Activated T-cell treated with anti-CD3 and anti-CD28 coated beads, Interleukin-2, amount 50 U/mL, for 72 hours (primary cell): ENCODE measurements at regions not wholly inside any gene's neighbourhood (a gene's known extent, or its start where the extent isn't known, plus 50 kb on each side); places are given as distances from the start of the nearest gene placed in this dataset.

Experiments
- ATAC-seq, 2 donors: fragments of 150-1000 bp; cut with Tn5 transposase; replicated peaks in 1 of 2; 2 replicates each; pipeline ENCODE4 v1.10.0; 2021; ENCODE audit warnings: moderate library complexity in 2 of 2, mild to moderate bottlenecking in 1 of 2
- DNase-seq, 2 donors: peaks; one replicate each; pipeline ENCODE4 v3.0.0; 2021 to 2022; ENCODE audit warnings: mixed read lengths in 1 of 2
- H3K27ac Mint-ChIP-seq: one replicate; pipeline ENCODE4 v1.8.0; 2022; ENCODE audit warnings: mild to moderate bottlenecking, moderate library complexity, mixed read lengths
- H3K27me3 Mint-ChIP-seq: one replicate; pipeline ENCODE4 v1.8.0; 2022; ENCODE audit warnings: low read depth, mixed read lengths
- H3K36me3 Mint-ChIP-seq, 2 donors: one replicate each; pipeline ENCODE4 v1.8.0; 2022; ENCODE audit warnings: mixed read lengths in 2 of 2, mild to moderate bottlenecking in 1 of 2; ENCODE audit not compliant: insufficient read depth in 2 of 2
- H3K4me1 Mint-ChIP-seq: one replicate; pipeline ENCODE4 v1.8.0; 2022; ENCODE audit warnings: low read depth, mixed read lengths
- H3K4me3 Mint-ChIP-seq, 2 donors: one replicate each; pipeline ENCODE4 v1.8.0; 2022; ENCODE audit warnings: mild to moderate bottlenecking in 2 of 2, mixed read lengths in 2 of 2, moderate library complexity in 2 of 2
- H3K9me3 Mint-ChIP-seq, 2 donors: one replicate each; pipeline ENCODE4 v1.8.0; 2022; ENCODE audit warnings: mixed read lengths in 2 of 2

DNA sequence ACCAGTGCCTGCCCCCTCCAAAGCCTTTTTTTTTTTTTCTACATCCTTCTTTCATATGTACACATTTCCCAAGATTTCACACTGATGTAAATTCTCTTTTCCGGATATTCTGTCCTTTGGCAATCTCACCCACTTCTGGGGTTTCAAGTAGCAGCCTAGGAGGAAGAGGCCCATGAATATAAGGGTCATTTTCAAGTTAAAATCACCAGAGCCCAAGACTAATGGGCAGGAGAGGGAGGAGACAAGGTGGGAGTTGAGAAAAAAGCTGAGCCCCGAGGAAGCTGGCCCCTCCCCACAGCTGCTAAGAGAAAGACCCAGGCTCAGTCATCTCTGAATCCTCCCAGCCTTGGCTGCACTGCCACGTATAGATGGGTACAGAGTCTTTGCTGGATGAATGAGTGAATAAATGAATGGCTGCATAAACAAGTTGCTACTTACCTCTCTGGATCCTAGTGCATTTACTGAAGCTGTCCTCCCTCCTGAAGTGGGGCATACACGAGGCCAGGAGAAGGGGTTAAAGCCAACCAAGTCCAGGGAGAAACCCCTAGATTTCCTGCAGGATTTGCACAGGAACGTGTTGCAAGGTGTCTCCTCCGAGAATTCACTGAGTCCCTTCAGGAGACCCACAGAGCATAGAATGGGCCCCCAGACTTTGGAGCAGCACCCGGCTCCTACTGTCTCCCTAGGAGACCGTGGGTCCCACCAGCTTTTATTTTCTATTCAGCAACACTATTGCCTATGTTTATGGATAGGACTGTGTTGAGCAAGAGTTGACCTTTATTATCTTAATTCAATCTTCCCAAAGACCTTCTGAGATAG lies 100.8 kb upstream of the LIPC start:
- Mint-ChIP-seq H3K27ac (peak overlapping the region; percentile 95), H3K27me3 (no peaks in the 10 kb centered on the region), H3K36me3 (peaks cover 8 to 9% of the 10 kb centered on the region in 2 donors), H3K9me3 (peaks cover 3 to 4% of the 10 kb centered on the region in 2 donors), H3K4me1 (peaks cover 59% of the 10 kb centered on the region), H3K4me3 (peak overlapping the region; percentile 44 to 64)
- ATAC-seq (no peak), DNase-seq (no peak)

DNA sequence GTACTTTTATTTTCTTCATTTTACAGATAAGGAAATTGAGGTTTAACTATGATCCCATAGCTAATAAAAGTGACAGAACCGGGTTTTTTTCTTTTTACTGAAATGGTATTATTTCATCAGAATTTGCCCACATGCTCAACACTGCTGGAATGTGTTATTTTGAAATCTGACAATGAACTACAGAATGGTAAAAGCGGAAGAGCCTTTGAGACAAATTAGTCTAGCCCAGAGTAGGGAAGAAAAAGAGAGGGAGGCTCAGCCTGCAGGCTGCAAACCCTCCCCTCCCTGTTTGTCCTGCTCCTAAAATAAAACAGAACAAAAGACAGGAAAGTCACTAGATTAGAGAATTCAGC lies 100.3 kb upstream of the LIPC start:
- H3K27ac Mint-ChIP-seq = peak overlapping the region; percentile 95
- H3K36me3 Mint-ChIP-seq = peaks cover 8 to 9% of the 10 kb centered on the region in 2 donors
- no peak for DNase-seq
- H3K4me3 Mint-ChIP-seq = peak overlapping the region; percentile 44 to 64
- ATAC-seq = no peak
- H3K4me1 Mint-ChIP-seq = peaks cover 63% of the 10 kb centered on the region
- peaks cover 3 to 4% of the 10 kb centered on the region in 2 donors for H3K9me3 Mint-ChIP-seq
- no peaks in the 10 kb centered on the region for H3K27me3 Mint-ChIP-seq

DNA sequence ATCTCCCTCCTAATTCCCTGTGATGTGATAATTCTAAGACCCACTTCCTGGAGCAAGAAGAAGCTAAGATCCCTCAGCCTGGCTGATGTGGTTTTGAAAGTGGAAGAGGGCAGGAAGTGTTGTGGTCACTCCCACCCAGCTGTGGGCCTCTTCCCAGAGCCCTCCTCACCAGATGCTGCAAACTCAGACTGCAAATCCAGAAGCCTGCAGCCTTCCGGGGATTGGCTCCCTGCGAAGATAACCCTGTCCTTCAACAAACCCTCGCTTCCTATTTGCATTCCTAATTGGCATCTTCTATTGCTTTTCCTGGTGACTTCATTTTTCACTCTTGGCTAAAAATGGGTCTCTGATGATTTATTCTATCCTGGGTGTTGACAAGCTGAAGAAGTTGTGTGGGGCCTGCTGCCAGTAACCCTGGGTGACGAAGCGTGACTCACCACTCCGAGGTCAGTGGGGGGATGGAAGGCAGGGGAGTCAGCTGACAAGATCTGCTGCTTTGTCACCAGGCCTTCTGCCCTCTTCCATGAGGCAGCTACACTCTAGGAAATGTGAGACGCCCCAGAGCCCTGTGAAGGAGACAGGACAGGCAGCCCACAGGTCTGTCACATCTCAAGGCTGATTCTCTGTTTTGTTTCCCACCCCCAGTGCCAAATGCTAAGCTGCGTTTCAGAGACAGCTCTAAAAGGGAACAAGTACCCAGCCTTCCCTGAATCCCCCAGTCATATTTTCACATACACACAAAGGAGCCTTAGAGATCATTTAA lies 99.7 kb upstream of the LIPC start:
- H3K27ac Mint-ChIP-seq = peak overlapping the region; percentile 95
- DNase-seq (peak; percentile 92 to 96), ATAC-seq (peak; percentile 92)
- H3K4me1 Mint-ChIP-seq = peaks cover 63% of the 10 kb centered on the region
- H3K36me3 Mint-ChIP-seq = peaks cover 8 to 9% of the 10 kb centered on the region in 2 donors
- no peaks in the 10 kb centered on the region for H3K27me3 Mint-ChIP-seq
- H3K9me3 Mint-ChIP-seq = peaks cover 3 to 4% of the 10 kb centered on the region in 2 donors
- H3K4me3 Mint-ChIP-seq = peak overlapping the region; percentile 44 to 64

DNA sequence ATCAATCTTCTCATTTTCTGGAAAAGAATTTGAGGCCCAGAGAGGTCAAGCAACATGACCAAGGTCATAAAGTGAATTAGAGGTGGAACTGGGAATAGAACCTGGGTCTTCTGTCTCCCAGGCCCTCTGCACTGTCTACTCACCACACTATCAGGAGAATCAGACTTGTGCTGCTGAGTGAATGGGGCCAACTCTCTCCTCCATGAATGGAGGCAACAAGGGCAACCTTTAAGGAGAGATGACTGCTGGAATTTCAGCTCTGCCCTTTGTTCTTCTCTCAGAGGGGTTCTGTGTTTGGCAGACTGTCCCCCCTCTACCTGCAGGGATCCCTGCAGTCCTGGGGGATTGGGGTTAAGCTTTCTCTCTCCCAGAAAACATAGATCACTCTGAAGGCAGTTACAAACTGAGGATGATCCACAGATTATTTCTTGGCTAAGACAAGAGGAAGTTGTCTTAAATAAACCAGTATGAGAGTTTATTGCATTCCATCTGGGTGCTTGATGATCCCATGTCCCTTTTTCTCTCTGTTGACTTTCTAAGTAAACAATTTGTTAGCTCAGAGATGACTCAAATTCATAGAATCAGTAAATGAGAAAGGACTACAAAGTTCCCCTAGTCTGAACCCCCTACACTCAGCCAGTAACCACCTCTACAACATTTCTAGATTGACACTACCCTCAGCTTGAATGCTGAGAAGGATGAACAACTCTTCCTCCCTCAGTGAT lies 99.0 kb upstream of the LIPC start:
- peak; percentile 36 to 44 for DNase-seq
- peak overlapping the region; percentile 44 to 64 for H3K4me3 Mint-ChIP-seq
- ATAC-seq = peak; percentile 75 to 76

DNA sequence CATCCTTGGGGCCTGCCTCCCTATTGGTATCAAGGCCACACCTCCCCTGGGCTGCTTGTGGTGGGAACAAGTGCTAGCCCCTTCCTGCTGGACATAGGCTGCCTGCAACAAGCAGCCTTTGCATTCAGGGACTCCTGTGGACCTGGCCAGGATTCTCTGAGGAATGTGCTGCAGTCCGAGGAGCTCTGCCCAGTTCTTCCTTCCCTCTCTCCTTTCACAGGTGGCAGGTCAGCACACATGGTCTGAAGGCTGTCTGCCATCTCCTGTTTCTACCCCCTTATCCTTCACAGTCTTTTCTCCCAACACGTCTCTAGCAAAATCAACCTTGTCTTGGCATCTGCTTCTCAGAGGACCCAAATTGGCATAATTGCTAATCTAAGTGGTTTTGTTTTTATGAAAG lies 97.0 kb upstream of the LIPC start:
- Mint-ChIP-seq H3K27ac (no peak overlapping the region), H3K4me3 (no peak overlapping the region), H3K9me3 (peaks cover 3 to 4% of the 10 kb centered on the region in 2 donors), H3K27me3 (no peaks in the 10 kb centered on the region), H3K36me3 (peaks cover 8 to 9% of the 10 kb centered on the region in 2 donors), H3K4me1 (peaks cover 64% of the 10 kb centered on the region)
- no peak for DNase-seq
- no peak for ATAC-seq

More for the DNA sequence above, 99.0 kb upstream of the LIPC start:
- H3K9me3 Mint-ChIP-seq = peaks cover 3 to 4% of the 10 kb centered on the region in 2 donors
- no peaks in the 10 kb centered on the region for H3K27me3 Mint-ChIP-seq
- H3K36me3 Mint-ChIP-seq = peaks cover 8 to 9% of the 10 kb centered on the region in 2 donors
- peak overlapping the region; percentile 95 for H3K27ac Mint-ChIP-seq
- peaks cover 63% of the 10 kb centered on the region for H3K4me1 Mint-ChIP-seq

DNA sequence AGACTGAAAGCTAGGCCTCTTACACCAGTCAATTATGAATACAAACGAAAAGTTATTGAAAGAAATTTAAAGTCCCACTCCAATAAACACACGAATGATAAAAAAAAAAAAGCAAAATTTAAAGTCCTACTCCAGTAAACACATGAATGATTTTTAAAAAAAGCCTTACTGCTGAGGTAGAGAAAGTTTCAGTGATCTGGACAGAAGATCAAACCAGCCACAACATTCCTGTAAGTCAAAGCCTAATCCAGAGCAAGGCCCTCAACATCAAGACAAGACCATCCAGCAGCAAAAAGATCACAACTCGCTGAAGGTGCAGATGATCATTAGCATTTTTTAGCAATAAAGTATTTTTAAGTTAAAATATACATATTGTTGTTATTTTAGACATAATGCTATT lies 95.6 kb upstream of the LIPC start:
- Mint-ChIP-seq H3K27ac (peak overlapping the region; percentile 34), H3K4me1 (peaks cover 58% of the 10 kb centered on the region), H3K36me3 (peaks cover 8 to 9% of the 10 kb centered on the region in 2 donors), H3K9me3 (peaks cover 3 to 4% of the 10 kb centered on the region in 2 donors), H3K4me3 (peak overlapping the region in 1 of 2 donors; percentile 34), H3K27me3 (no peaks in the 10 kb centered on the region)
- no peak for DNase-seq
- ATAC-seq = no peak

DNA sequence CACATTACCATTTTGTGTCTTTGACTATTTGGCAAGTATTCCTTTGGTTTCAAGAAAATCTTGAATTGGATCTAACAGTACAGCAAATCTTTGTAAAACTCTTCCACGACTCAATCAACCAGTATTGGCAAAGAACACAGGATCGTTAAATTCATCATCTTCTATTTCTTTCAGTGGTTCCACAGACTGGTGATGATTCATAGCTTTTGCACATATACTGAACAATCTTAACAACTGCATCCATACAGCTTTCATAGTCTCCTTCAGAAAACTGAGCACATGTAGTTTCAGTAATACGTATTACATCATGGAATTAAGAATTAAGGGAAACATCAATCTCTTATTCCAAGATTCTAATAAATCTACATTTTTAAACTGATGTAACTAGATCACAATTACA lies 91.6 kb upstream of the LIPC start:
- peaks cover 0 to 1% of the 10 kb centered on the region in 2 donors for H3K36me3 Mint-ChIP-seq
- H3K27ac Mint-ChIP-seq = no peak overlapping the region
- no peak overlapping the region for H3K4me3 Mint-ChIP-seq
- no peaks in the 10 kb centered on the region for H3K9me3 Mint-ChIP-seq
- peaks cover 23% of the 10 kb centered on the region for H3K4me1 Mint-ChIP-seq
- H3K27me3 Mint-ChIP-seq = no peaks in the 10 kb centered on the region
- DNase-seq (no peak), ATAC-seq (peak; percentile 43 to 66)

DNA sequence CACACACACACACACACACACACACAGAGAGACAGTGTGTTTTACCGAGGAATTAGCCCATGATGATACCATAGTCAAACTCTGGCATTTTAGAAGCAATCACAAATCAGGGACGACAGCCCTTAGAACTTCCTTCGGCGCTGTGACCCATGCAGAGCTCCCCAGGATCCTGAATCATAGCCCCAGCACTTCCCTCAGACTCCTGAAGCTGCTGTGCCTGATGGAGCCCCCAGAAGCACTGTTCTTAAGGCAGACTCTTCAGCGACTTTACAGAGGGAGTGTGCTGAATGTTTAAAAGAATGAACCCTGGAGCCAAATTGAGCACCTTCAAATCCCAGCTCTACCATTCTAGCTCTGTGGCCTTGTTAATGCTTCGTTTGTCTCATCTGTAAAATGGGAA lies 89.3 kb upstream of the LIPC start:
- no peak overlapping the region for H3K27ac Mint-ChIP-seq
- no peaks in the 10 kb centered on the region for H3K27me3 Mint-ChIP-seq
- no peaks in the 10 kb centered on the region for H3K9me3 Mint-ChIP-seq
- H3K36me3 Mint-ChIP-seq = no peaks in the 10 kb centered on the region
- H3K4me1 Mint-ChIP-seq = peaks cover 15% of the 10 kb centered on the region
- H3K4me3 Mint-ChIP-seq = no peak overlapping the region
- ATAC-seq (no peak), DNase-seq (no peak)

DNA sequence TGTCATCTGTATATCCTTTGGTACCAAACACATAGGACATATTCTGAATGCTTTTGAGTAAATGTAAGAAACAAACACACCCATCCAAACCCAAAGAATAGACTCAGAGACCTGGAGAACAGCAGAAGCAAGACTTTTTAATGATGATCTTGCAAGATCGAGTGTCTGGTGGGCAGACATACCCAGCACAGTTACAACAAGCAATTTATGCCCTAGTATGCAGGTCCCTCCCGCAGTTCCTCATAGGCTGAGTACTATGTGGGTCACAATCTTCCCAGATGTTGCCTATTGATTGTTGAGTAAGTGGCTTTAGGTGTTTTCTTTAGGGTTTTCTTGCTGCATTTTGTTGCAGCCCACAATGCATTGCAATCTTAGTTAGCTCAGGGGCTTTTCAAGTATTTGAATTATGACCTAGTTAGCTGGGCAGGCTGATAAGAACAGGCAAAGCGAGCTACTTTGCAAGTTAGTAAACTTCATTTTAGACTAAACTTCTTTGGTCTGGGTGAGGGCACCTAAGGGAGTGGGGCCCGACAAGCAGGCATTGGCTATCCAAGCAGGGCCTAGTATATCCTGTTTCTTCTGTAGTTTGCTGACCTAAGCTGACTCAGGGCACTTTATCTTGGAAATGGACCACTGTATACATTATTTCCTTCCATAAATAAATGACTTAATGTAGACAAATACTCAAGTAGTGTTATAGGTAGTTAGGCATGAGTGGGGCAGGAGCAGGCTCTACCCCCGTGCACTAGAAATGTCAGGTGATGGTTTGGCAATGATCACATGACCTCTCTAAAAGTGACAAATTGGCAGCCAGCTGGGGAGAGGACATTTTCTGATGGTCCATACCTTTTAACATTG lies 87.3 kb upstream of the LIPC start:
- Mint-ChIP-seq H3K36me3 (peaks cover 2 to 4% of the 10 kb centered on the region in 2 donors), H3K27me3 (no peaks in the 10 kb centered on the region), H3K9me3 (peaks cover 1 to 4% of the 10 kb centered on the region in 2 donors), H3K4me1 (peaks cover 21% of the 10 kb centered on the region), H3K27ac (no peak overlapping the region), H3K4me3 (no peak overlapping the region)
- DNase-seq = no peak
- ATAC-seq = no peak

DNA sequence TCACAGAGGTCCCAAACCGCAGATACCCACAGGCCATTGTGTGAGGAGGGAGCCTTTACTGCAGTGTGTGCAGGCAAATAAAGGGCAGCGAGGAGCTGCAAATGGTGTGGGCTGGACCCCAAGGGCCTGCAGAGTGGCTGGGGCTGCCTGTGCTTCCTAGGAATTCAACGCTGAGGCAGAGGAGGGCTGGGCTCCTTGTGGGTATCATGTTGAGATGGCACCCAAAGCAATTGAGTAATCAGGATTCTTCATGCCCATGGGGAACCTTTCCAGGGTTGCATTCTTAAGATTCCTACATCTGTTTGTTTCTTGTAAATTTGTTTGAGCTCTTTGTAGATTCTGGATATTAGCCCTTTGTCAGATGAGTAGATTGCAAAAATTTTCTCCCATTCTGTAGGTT lies 85.4 kb upstream of the LIPC start:
- no peak overlapping the region for H3K27ac Mint-ChIP-seq
- peaks cover 2 to 4% of the 10 kb centered on the region in 2 donors for H3K36me3 Mint-ChIP-seq
- H3K4me3 Mint-ChIP-seq = no peak overlapping the region
- peaks cover 1 to 4% of the 10 kb centered on the region in 2 donors for H3K9me3 Mint-ChIP-seq
- H3K4me1 Mint-ChIP-seq = peaks cover 10% of the 10 kb centered on the region
- H3K27me3 Mint-ChIP-seq = no peaks in the 10 kb centered on the region
- no peak for DNase-seq
- no peak for ATAC-seq

DNA sequence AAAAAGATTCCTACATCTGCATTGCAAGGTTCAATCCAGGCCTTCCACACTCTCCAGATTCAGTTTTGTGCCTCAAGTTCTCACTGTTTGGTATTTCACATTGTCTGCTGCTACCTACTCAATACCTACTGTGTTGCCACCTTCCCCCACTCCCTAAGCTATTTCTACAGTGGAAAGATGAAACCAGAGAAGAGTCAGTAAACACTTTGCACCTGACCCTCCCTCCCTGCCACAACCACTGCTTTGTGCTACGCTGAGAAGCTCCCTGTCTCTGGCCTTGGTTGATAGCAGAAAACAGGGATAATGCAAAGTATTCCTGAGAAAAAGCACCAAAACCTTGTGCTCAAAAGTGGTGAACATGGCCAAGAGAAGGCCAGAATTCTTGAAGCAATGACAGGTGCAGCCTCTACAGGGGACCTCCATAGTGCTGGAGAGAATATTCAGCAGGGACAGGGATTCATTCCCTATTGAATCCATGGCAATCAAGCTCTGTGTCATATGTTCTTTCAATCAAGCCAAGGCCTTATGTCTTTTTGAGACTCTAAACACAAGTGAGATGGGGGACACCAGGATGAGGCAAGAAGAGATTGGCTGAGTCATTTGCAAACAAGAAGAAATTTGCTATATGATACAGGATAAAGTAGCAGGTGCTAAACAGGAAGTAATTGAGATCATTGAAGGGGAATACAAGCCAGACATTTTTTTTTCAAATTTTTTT lies 83.5 kb upstream of the LIPC start:
- H3K4me3 Mint-ChIP-seq = no peak overlapping the region
- DNase-seq (no peak), ATAC-seq (peak; percentile 86 to 95)
- no peaks in the 10 kb centered on the region for H3K27me3 Mint-ChIP-seq
- peaks cover 10% of the 10 kb centered on the region for H3K4me1 Mint-ChIP-seq
- peaks cover 1 to 4% of the 10 kb centered on the region in 2 donors for H3K9me3 Mint-ChIP-seq
- H3K27ac Mint-ChIP-seq = no peak overlapping the region
- H3K36me3 Mint-ChIP-seq = peaks cover 2 to 4% of the 10 kb centered on the region in 2 donors
